ENCODE measurements at regions not wholly inside any gene's neighbourhood (a gene's known extent, or its start where the extent isn't known, plus 50 kb on each side); places are given as distances from the start of the nearest gene placed in this dataset.

- TF ChIP-seq CTCF (IDR thresholded peaks at IDR 0.05; ENCODE audit: low read depth, low read length, poor library complexity, severe bottlenecking): no peak
- no peak for TF ChIP-seq EZH2phosphoT487 (IDR thresholded peaks at IDR 0.05; ENCODE audit: borderline replicate concordance, low read length)
Measured at GRCh38 chr2:105587637-105588036, 157.1 kb upstream of the NCK2 start.

All from DOHH2 (cell line).